ENCODE measurements at regions not wholly inside any gene's neighbourhood (a gene's known extent, or its start where the extent isn't known, plus 50 kb on each side); places are given as distances from the start of the nearest gene placed in this dataset.

DNA sequence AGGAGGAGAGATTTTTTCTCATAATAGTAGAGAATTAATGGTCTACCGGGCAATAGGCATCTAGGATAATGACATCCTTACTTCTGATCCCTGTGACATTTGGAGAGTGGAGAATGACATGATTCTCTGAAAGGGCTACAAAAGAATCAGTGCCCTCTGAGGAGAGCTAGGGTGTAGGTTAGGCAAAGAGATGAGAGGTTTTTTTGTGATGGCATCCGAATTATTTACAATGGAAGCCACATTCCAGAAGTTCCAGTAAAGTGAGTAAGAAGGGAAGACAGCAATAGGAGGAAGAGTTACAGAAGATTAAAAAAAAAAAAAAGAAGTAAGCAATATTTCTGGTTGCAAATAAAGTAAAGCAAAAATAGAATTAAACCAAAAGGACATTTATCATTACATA lies 478.0 kb downstream of the RMST start:
- no peak overlapping the region for H3K9ac ChIP-seq (ENCODE audit: insufficient read depth, low read length, poor library complexity, severe bottlenecking)
- Mint-ChIP-seq H3K4me3 (no peak overlapping the region), H3K9me3 (peaks cover 0 to 7% (median 0%) of the 10 kb centered on the region in 7 donors), H3K27me3 (ENCODE audit: low read depth in 3 of 3) (no peaks in the 10 kb centered on the region), H3K27ac (no peak overlapping the region), H3K36me3 (no peaks in the 10 kb centered on the region), H3K4me1 (no peaks in the 10 kb centered on the region)
- H3K27me3 ChIP-seq (ENCODE audit: control insufficient read depth in 2 of 2, insufficient read depth in 2 of 2, low read length in 2 of 2), result no peaks in the 10 kb centered on the region
- H3K4me3 ChIP-seq (replicated peaks in 1 of 3; ENCODE audit: low read depth in 2 of 3, low read length in 3 of 3), result no peak overlapping the region
- no peaks in the 10 kb centered on the region for H4K20me1 ChIP-seq (ENCODE audit: insufficient read depth, low read length)
- H3K27ac ChIP-seq (ENCODE audit: low read depth in 1 of 2, low read length in 2 of 2), result no peak overlapping the region
- H3K79me2 ChIP-seq (ENCODE audit: insufficient read depth, low read length), result no peaks in the 10 kb centered on the region
- H3K4me2 ChIP-seq (replicated peaks; ENCODE audit: extremely low read depth, low read length, poor library complexity, severe bottlenecking), result no peak overlapping the region
- no peak for TF ChIP-seq CTCF (IDR thresholded peaks at IDR 0.05)
- no peaks in the 10 kb centered on the region for H3K4me1 ChIP-seq (ENCODE audit: control insufficient read depth in 1 of 2, insufficient read depth in 2 of 2, low read length in 2 of 2)
- DNase-seq, result no peak
- intact Hi-C loops (cut with micrococcal nuclease), result no loop called here
- no CpG with 5 or more reads among the region's 2 CpGs for WGBS (ENCODE audit: insufficient coverage)
- no peak overlapping the region for H2AFZ ChIP-seq (ENCODE audit: insufficient read depth, low read depth, low read length, poor library complexity, severe bottlenecking)
- no peaks in the 10 kb centered on the region for H3K9me3 ChIP-seq (replicated peaks in 1 of 2; ENCODE audit: control insufficient read depth in 1 of 2, insufficient read depth in 1 of 2, low read length in 2 of 2)
- no peaks in the 10 kb centered on the region for H3K36me3 ChIP-seq (replicated peaks in 1 of 2; ENCODE audit: control insufficient read depth in 1 of 2, insufficient read depth in 2 of 2, low read length in 2 of 2)

GRCh38 chr12:97941686-97942354 lies 479.2 kb downstream of the RMST start:
- H3K9ac ChIP-seq (ENCODE audit: insufficient read depth, low read length, poor library complexity, severe bottlenecking), result no peak overlapping the region
- no peak overlapping the region for H3K4me3 ChIP-seq (replicated peaks in 1 of 3; ENCODE audit: low read depth in 2 of 3, low read length in 3 of 3)
- peaks cover 0 to 7% (median under 1%) of the 10 kb centered on the region in 7 donors for H3K9me3 Mint-ChIP-seq
- H3K36me3 Mint-ChIP-seq, result no peaks in the 10 kb centered on the region
- TF ChIP-seq CTCF (IDR thresholded peaks at IDR 0.05), result no peak
- H3K4me3 Mint-ChIP-seq, result no peak overlapping the region
- no peaks in the 10 kb centered on the region for H3K27me3 Mint-ChIP-seq (ENCODE audit: low read depth in 3 of 3)
- no peaks in the 10 kb centered on the region for H3K4me1 Mint-ChIP-seq
- H2AFZ ChIP-seq (ENCODE audit: insufficient read depth, low read depth, low read length, poor library complexity, severe bottlenecking), result no peak overlapping the region
- H3K27ac ChIP-seq (ENCODE audit: low read depth in 1 of 2, low read length in 2 of 2), result no peak overlapping the region
- DNase-seq, result no peak
- H3K27ac Mint-ChIP-seq, result no peak overlapping the region
- no peaks in the 10 kb centered on the region for H3K27me3 ChIP-seq (ENCODE audit: control insufficient read depth in 2 of 2, insufficient read depth in 2 of 2, low read length in 2 of 2)
- H3K4me2 ChIP-seq (replicated peaks; ENCODE audit: extremely low read depth, low read length, poor library complexity, severe bottlenecking), result no peak overlapping the region
- H3K79me2 ChIP-seq (ENCODE audit: insufficient read depth, low read length), result no peaks in the 10 kb centered on the region
- H3K36me3 ChIP-seq (replicated peaks in 1 of 2; ENCODE audit: control insufficient read depth in 1 of 2, insufficient read depth in 2 of 2, low read length in 2 of 2), result no peaks in the 10 kb centered on the region
- no peaks in the 10 kb centered on the region for H3K4me1 ChIP-seq (ENCODE audit: control insufficient read depth in 1 of 2, insufficient read depth in 2 of 2, low read length in 2 of 2)
- intact Hi-C loops (cut with micrococcal nuclease), result no loop called here
- no peaks in the 10 kb centered on the region for H3K9me3 ChIP-seq (replicated peaks in 1 of 2; ENCODE audit: control insufficient read depth in 1 of 2, insufficient read depth in 1 of 2, low read length in 2 of 2)
- WGBS (ENCODE audit: insufficient coverage), result no CpG with 5 or more reads among the region's 3 CpGs
- H4K20me1 ChIP-seq (ENCODE audit: insufficient read depth, low read length), result no peaks in the 10 kb centered on the region
